ENCODE measurements at regions not wholly inside any gene's neighbourhood (a gene's known extent, or its start where the extent isn't known, plus 50 kb on each side); places are given as distances from the start of the nearest gene placed in this dataset.

- TF ChIP-seq ZNF274 (IDR thresholded peaks at IDR 0.05; ENCODE audit: low read depth, low read length) (no peak), SUZ12 (IDR thresholded peaks at IDR 0.05; ENCODE audit: extremely low read depth, insufficient read depth, insufficient read length) (no peak), YY1 (IDR thresholded peaks at IDR 0.05; ENCODE audit: insufficient read depth, insufficient read length) (no peak)
Measured at GRCh38 chr10:105358911-105359310, 717.8 kb downstream of the SORCS3 start.

Measured in NT2/D1 (cell line).